Osteoblast (primary cell): ENCODE measurements at regions not wholly inside any gene's neighbourhood (a gene's known extent, or its start where the extent isn't known, plus 50 kb on each side); places are given as distances from the start of the nearest gene placed in this dataset.
A peak's percentile ranks its signal among the peaks of the same experiment; 100 is the strongest.
"Not testable (repeated sequence)": the region's sequence is repeated elsewhere in the genome, so short reads cannot be mapped to it uniquely, and the experiment has no call there.

ENCODE experiments used
- DNase-seq: peaks from one replicate; pipeline ENCODE4 v3.0.0; 2011; ENCODE audit warnings: low spot score, mixed read lengths; ENCODE audit not compliant: insufficient read length; ENCODE audit errors: missing footprints
- H2AFZ ChIP-seq: 2 replicates; pipeline ENCODE4 v1.6.0; 2011; ENCODE audit warnings: mild to moderate bottlenecking, low read length
- H3K27ac ChIP-seq: 2 replicates; pipeline ENCODE4 v1.5.1; 2011; ENCODE audit warnings: mild to moderate bottlenecking, low read depth, low read length, moderate library complexity
- H3K27me3 ChIP-seq: 2 replicates; pipeline ENCODE4 v1.6.0; 2012; ENCODE audit warnings: mild to moderate bottlenecking, control low read depth, inconsistent platforms, low read length, moderate library complexity; ENCODE audit not compliant: insufficient read depth
- H3K36me3 ChIP-seq: 2 replicates; pipeline ENCODE4 v1.5.1; 2011; ENCODE audit warnings: mild to moderate bottlenecking, low read length, control low read depth, moderate library complexity; ENCODE audit not compliant: insufficient read depth
- H3K4me1 ChIP-seq: 2 replicates; pipeline ENCODE4 v1.5.1; 2011; ENCODE audit warnings: mild to moderate bottlenecking, low read length, control low read depth, moderate library complexity; ENCODE audit not compliant: insufficient read depth
- H3K4me2 ChIP-seq: 2 replicates; pipeline ENCODE4 v1.6.0; 2011; ENCODE audit warnings: mild to moderate bottlenecking, low read length; ENCODE audit not compliant: insufficient read depth
- H3K4me3 ChIP-seq: fragments of 200-600 bp; sonication (generic); 3 replicates; pipeline ENCODE4 v1.5.1; 2012; ENCODE audit warnings: mild to moderate bottlenecking, low read length, inconsistent platforms; ENCODE audit not compliant: insufficient read depth
- H3K79me2 ChIP-seq: 2 replicates; pipeline ENCODE4 v1.6.0; 2012; ENCODE audit warnings: mild to moderate bottlenecking, low read length, control low read depth, inconsistent platforms; ENCODE audit not compliant: insufficient read depth
- H3K9me3 ChIP-seq: 2 replicates; pipeline ENCODE4 v1.5.1; 2011; ENCODE audit warnings: low read depth, low read length, control low read depth
- H4K20me1 ChIP-seq: 2 replicates; pipeline ENCODE4 v1.6.0; 2012; ENCODE audit warnings: mild to moderate bottlenecking, low read length, control low read depth; ENCODE audit not compliant: insufficient read depth
- TF ChIP-seq, protein P1 (sequence below): IDR thresholded peaks from 2 replicates; pipeline ENCODE4 v1.5.1; 2011; ENCODE audit warnings: mild to moderate bottlenecking, low read depth, low read length, moderate library complexity; ENCODE audit errors: extremely low read depth

DNA sequence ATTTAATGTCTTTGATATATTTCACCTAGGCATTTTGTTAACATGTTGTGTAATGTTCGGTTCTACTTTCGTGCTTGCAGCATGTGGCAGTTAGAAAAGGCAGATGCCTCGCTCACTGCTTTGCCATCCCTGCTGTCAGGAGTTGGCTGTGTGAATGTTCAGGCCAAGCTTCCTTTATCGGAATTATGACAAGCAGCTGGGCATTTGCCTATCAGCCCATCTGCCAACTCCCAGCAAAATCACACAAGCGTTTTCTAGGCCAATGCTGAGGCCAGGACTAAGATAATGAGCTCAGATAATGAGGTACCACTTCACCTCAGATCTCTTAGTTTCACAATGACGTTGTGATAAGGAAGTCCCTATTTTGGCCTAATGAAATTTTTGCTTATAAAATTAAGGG lies 212.7 kb upstream of the FAM3C start:
- DNase-seq, result no peak
- H3K4me2 ChIP-seq, result no peak overlapping the region
- H3K36me3 ChIP-seq, result no peaks in the 10 kb centered on the region
- no peaks in the 10 kb centered on the region for H4K20me1 ChIP-seq
- no peak overlapping the region for H2AFZ ChIP-seq
- TF ChIP-seq, protein P1, sequence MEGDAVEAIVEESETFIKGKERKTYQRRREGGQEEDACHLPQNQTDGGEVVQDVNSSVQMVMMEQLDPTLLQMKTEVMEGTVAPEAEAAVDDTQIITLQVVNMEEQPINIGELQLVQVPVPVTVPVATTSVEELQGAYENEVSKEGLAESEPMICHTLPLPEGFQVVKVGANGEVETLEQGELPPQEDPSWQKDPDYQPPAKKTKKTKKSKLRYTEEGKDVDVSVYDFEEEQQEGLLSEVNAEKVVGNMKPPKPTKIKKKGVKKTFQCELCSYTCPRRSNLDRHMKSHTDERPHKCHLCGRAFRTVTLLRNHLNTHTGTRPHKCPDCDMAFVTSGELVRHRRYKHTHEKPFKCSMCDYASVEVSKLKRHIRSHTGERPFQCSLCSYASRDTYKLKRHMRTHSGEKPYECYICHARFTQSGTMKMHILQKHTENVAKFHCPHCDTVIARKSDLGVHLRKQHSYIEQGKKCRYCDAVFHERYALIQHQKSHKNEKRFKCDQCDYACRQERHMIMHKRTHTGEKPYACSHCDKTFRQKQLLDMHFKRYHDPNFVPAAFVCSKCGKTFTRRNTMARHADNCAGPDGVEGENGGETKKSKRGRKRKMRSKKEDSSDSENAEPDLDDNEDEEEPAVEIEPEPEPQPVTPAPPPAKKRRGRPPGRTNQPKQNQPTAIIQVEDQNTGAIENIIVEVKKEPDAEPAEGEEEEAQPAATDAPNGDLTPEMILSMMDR, result no peak
- peaks cover 16% of the 10 kb centered on the region for H3K4me1 ChIP-seq
- no peaks in the 10 kb centered on the region for H3K9me3 ChIP-seq
- no peaks in the 10 kb centered on the region for H3K27me3 ChIP-seq
- no peak overlapping the region for H3K27ac ChIP-seq
- H3K79me2 ChIP-seq, result no peaks in the 10 kb centered on the region
- no peak overlapping the region for H3K4me3 ChIP-seq

- H3K27ac ChIP-seq, result not testable (repeated sequence)
Observed at GRCh38 chr7:121608183-121608582, 212.1 kb upstream of the FAM3C start.

DNA sequence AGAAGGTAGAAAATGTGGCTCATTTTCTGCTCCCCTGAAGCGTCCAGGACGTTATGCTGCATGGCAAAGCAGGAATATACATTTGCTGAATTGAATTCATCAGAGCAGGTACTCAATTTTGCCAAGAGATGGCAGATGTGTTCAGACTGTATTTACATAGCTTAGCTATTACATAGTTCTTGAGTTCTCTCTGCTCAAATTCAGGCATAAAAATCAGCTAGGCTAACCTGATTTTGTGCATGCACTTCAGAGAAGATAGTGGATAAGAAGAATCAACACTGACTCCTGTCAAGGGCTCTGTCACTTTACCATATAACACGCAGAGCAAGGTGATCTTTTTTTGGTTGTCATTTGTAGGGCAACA lies 209.2 kb upstream of the FAM3C start:
- no peak for DNase-seq
- H3K4me2 ChIP-seq, result peak overlapping the region; percentile 69
- H3K79me2 ChIP-seq, result no peaks in the 10 kb centered on the region
- TF ChIP-seq, protein P1, result peak; percentile 23
- no peaks in the 10 kb centered on the region for H3K27me3 ChIP-seq
- H3K36me3 ChIP-seq, result no peaks in the 10 kb centered on the region
- H3K9me3 ChIP-seq, result no peaks in the 10 kb centered on the region
- H3K4me3 ChIP-seq, result no peak overlapping the region
- peaks cover 16% of the 10 kb centered on the region for H3K4me1 ChIP-seq
- peak overlapping the region; percentile 69 for H3K27ac ChIP-seq
- H2AFZ ChIP-seq, result peak overlapping the region; percentile 60
- no peaks in the 10 kb centered on the region for H4K20me1 ChIP-seq

More at GRCh38 chr7:121608183-121608582, 212.1 kb upstream of the FAM3C start:
- H3K4me2 ChIP-seq, H2AFZ ChIP-seq, H3K36me3 ChIP-seq, H3K4me3 ChIP-seq, H3K79me2 ChIP-seq, H3K27me3 ChIP-seq, H3K9me3 ChIP-seq, DNase-seq, H4K20me1 ChIP-seq: not testable (repeated sequence)
- peaks cover 16% of the 10 kb centered on the region for H3K4me1 ChIP-seq

GRCh38 chr7:121604627-121605316 lies 208.7 kb upstream of the FAM3C start:
- Histone ChIP-seq H4K20me1 (no peaks in the 10 kb centered on the region), H3K27me3 (no peaks in the 10 kb centered on the region), H3K4me2 (peak overlapping the region; percentile 69), H3K4me3 (peak overlapping the region; percentile 35), H3K36me3 (no peaks in the 10 kb centered on the region), H3K79me2 (no peaks in the 10 kb centered on the region), H3K9me3 (no peaks in the 10 kb centered on the region), H3K4me1 (peaks cover 16% of the 10 kb centered on the region), H2AFZ (peak overlapping the region; percentile 57), H3K27ac (peak overlapping the region; percentile 69)
- TF ChIP-seq, protein P1, result no peak
- DNase-seq, result peak; percentile 89
